Ascending aorta (tissue), 2 donors: ENCODE measurements at regions not wholly inside any gene's neighbourhood (a gene's known extent, or its start where the extent isn't known, plus 50 kb on each side); places are given as distances from the start of the nearest gene placed in this dataset.
"Not testable (repeated sequence)": the region's sequence is repeated elsewhere in the genome, so short reads cannot be mapped to it uniquely, and the experiment has no call there.

Experiments
- DNase-seq, 2 donors: peaks; one replicate each; pipeline ENCODE4 v3.0.0-alpha.2; 2019; ENCODE audit warnings: low spot score in 2 of 2
- H3K27ac ChIP-seq, 2 donors: fragments of 200-600 bp; sonication (generic); one replicate each; pipeline ENCODE4 v1.5.1; 2016 to 2017; ENCODE audit warnings: mild to moderate bottlenecking in 1 of 2
- H3K27me3 ChIP-seq: fragments of 200-600 bp; sonication (generic); one replicate; pipeline ENCODE4 v1.5.1; 2017
- H3K36me3 ChIP-seq, 2 donors: fragments of 200-600 bp; sonication (generic); one replicate each; pipeline ENCODE4 v1.5.1; 2016
- H3K4me1 ChIP-seq, 2 donors: fragments of 200-600 bp; sonication (generic); one replicate each; pipeline ENCODE4 v1.5.1; 2016 to 2017; ENCODE audit warnings: mild to moderate bottlenecking in 1 of 2
- H3K4me3 ChIP-seq, 2 donors: fragments of 200-600 bp; sonication (generic); one replicate each; pipeline ENCODE4 v1.5.1; 2016 to 2017; ENCODE audit warnings: mild to moderate bottlenecking in 1 of 2
- H3K9me3 ChIP-seq, 2 donors: fragments of 200-600 bp; sonication (generic); one replicate each; pipeline ENCODE4 v1.5.1; 2016
- intact Hi-C: fragments of 100-400 bp; cut with DNase I; formaldehyde crosslinking; loops from one replicate; pipeline ENCODE4 v1.15.1; 2023

DNA sequence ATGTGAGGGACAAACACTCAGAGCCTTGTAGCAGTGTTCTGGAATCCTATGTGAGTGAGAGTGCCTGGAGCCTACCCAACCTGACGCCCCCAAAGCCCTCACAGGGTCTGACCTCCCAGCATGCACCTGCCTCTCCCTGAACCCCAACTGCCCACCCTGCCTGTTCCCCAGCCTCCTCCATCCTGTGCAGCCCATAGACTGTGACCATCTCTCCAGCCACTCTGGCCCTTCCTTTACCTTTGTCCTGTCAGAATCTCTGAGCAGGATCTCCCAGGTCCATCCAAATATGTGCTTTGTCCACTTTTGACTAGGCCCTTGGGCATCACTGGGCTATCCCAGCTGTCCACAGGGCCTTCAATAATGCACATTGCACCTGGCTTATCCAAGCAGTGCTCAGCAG is 1159.8 kb upstream of the TPTE start:
- H3K36me3 ChIP-seq, H3K27me3 ChIP-seq, intact Hi-C loops, H3K4me1 ChIP-seq, DNase-seq, H3K4me3 ChIP-seq, H3K9me3 ChIP-seq, H3K27ac ChIP-seq: not testable (repeated sequence)

DNA sequence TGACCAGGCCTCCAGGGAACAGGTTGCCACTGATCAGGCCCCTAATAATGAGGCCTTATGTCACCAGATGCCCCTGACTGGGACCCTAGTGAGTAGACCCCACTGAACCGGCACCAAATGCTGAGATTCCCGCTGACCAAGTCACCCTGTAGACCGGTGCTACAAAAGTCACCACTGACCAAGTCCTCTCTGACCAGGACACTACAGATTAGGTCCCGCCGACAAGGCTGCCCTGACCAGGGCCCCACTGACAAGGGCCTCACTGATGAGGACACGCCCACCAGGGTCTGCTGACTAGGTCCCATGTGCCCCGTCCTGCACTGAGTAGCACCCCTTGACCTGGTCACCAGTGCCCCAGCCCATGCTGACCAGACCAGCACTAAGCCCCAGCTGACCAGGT is 1159.1 kb upstream of the TPTE start:
- peak; percentile 7 to 62 for DNase-seq

DNA sequence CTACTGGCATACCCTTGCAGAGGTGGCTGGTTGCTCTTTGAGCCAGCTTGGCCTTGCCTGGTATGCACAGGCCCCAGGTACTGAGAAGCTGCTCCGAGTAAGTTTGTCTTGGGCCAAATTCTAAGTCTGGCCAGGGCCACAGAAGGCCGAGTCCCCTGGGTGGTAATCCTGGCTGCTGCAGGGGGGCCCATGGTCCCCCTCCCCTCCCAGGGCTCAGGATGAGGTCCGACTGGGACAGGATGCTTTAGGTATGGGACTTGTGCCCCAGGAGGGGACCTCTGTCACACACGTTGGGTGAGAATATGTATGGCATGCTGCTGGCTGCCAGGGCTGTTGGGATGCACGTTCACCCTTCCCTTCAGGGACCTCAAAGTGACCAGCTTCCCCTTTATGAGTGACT is 1155.6 kb upstream of the TPTE start:
- H3K27me3 ChIP-seq, H3K4me1 ChIP-seq, H3K4me3 ChIP-seq, H3K9me3 ChIP-seq, H3K27ac ChIP-seq, H3K36me3 ChIP-seq, intact Hi-C loops: not testable (repeated sequence)
- peak in 1 of 2 donors; percentile 53 for DNase-seq

More for the DNA sequence above, 1159.1 kb upstream of the TPTE start:
- H3K27me3 ChIP-seq, H3K27ac ChIP-seq, intact Hi-C loops, H3K36me3 ChIP-seq, H3K9me3 ChIP-seq, H3K4me3 ChIP-seq, H3K4me1 ChIP-seq: not testable (repeated sequence)

DNA sequence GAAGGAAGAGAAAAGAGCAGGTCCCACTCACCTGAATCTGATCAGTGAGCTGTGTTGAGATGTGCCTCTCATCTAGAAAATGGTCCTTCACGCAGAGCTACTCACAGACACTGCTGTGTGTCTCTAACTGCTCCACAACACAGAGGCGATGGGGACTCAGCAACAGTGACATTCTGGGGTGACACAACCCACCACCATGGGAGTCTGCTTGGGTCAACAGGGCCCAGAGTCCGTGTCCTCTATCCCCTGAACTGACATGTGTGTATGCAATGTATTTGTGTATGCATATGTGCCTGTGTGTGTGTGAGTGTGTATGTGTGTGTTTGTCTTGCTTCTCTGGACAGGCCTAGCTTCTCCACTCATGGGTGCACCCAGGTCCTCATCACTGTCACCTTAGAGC is 1154.8 kb upstream of the TPTE start:
- H3K4me1 ChIP-seq, DNase-seq, H3K27me3 ChIP-seq, H3K27ac ChIP-seq, H3K9me3 ChIP-seq, H3K4me3 ChIP-seq, intact Hi-C loops, H3K36me3 ChIP-seq: not testable (repeated sequence)
